G401 (cell line): ENCODE measurements at regions not wholly inside any gene's neighbourhood (a gene's known extent, or its start where the extent isn't known, plus 50 kb on each side); places are given as distances from the start of the nearest gene placed in this dataset.
"Not testable (repeated sequence)": the region's sequence is repeated elsewhere in the genome, so short reads cannot be mapped to it uniquely, and the experiment has no call there.

Experiments used
- DNase-seq: peaks from one replicate; pipeline ENCODE4 v3.0.0-alpha.2; 2015; ENCODE audit warnings: low spot score
- in situ Hi-C: cut with HindIII; loops from 2 replicates; pipeline ENCODE4 v1.10.0; 2016; ENCODE audit warnings: low sequenced_read_pairs, mixed read lengths

- peak; percentile 93 for DNase-seq
- in situ Hi-C loops = no loop called here
These were observed 75.7 kb upstream of the LRPAP1 start for GRCh38 chr4:3607690-3608552.

GRCh38 chr4:3606850-3607249 lies 74.6 kb upstream of the LRPAP1 start:
- in situ Hi-C loops, DNase-seq: not testable (repeated sequence)

GRCh38 chr4:3606271-3606670 lies 74.0 kb upstream of the LRPAP1 start:
- in situ Hi-C loops, DNase-seq: not testable (repeated sequence)

- in situ Hi-C loops = no loop called here
- peak; percentile 60 for DNase-seq
These were observed 73.3 kb upstream of the LRPAP1 start for GRCh38 chr4:3605491-3605890.

GRCh38 chr4:3602886-3603645 lies 70.8 kb upstream of the LRPAP1 start:
- in situ Hi-C loops, DNase-seq: not testable (repeated sequence)

- in situ Hi-C loops = no loop called here
- DNase-seq = no peak
These were observed 69.8 kb upstream of the LRPAP1 start for GRCh38 chr4:3601992-3602391.

- DNase-seq, in situ Hi-C loops: not testable (repeated sequence)
These were observed 69.0 kb upstream of the LRPAP1 start for GRCh38 chr4:3601108-3601690.

GRCh38 chr4:3599951-3600350 lies 67.7 kb upstream of the LRPAP1 start:
- DNase-seq = no peak
- in situ Hi-C loops = no loop called here

- no peak for DNase-seq
- in situ Hi-C loops = no loop called here
These were observed 66.5 kb upstream of the LRPAP1 start for GRCh38 chr4:3598695-3599227.

GRCh38 chr4:3597896-3598505 lies 65.8 kb upstream of the LRPAP1 start:
- DNase-seq, in situ Hi-C loops: not testable (repeated sequence)

GRCh38 chr4:3596957-3597733 lies 64.9 kb upstream of the LRPAP1 start:
- in situ Hi-C loops, DNase-seq: not testable (repeated sequence)

- in situ Hi-C loops = not testable (repeated sequence)
These were observed 63.5 kb upstream of the LRPAP1 start for GRCh38 chr4:3595627-3596291.

GRCh38 chr4:3594751-3595150 lies 62.5 kb upstream of the LRPAP1 start:
- peak; percentile 27 for DNase-seq
- in situ Hi-C loops = not testable (repeated sequence)

More at GRCh38 chr4:3595627-3596291, 63.5 kb upstream of the LRPAP1 start:
- DNase-seq = not testable (repeated sequence)

- in situ Hi-C loops = not testable (repeated sequence)
- peak; percentile 59 for DNase-seq
These were observed 58.0 kb upstream of the LRPAP1 start for GRCh38 chr4:3589946-3590924.

GRCh38 chr4:3589379-3589778 lies 57.2 kb upstream of the LRPAP1 start:
- DNase-seq, in situ Hi-C loops: not testable (repeated sequence)

- in situ Hi-C loops, DNase-seq: not testable (repeated sequence)
These were observed 56.4 kb upstream of the LRPAP1 start for GRCh38 chr4:3588517-3589194.
